ENCODE measurements at regions not wholly inside any gene's neighbourhood (a gene's known extent, or its start where the extent isn't known, plus 50 kb on each side); places are given as distances from the start of the nearest gene placed in this dataset.

- FAIRE-seq = no peak
- TF ChIP-seq JUN (IDR thresholded peaks at IDR 0.05; ENCODE audit: low read depth, low read length) (no peak), CHD2 (IDR thresholded peaks at IDR 0.05; ENCODE audit: low read length) (no peak), TAF1 (IDR thresholded peaks at IDR 0.05; ENCODE audit: low read depth, low read length) (no peak), GTF2F1 (IDR thresholded peaks at IDR 0.05; ENCODE audit: borderline replicate concordance, low read depth, low read length) (no peak), SIX5 (IDR thresholded peaks at IDR 0.05; ENCODE audit: low read depth, low read length) (no peak), CTBP2 (IDR thresholded peaks at IDR 0.05; ENCODE audit: borderline replicate concordance, insufficient read depth, insufficient read length, low read length) (no peak)
Measured at GRCh38 chrX:104324461-104325212, 69.9 kb upstream of the ESX1 start.

More at GRCh38 chrX:104324461-104325212, 69.9 kb upstream of the ESX1 start:
- H4K91ac ChIP-seq (replicated peaks; ENCODE audit: insufficient read length, low read length) = no peak overlapping the region
- H3K18ac ChIP-seq (ENCODE audit: extremely low read depth, low read length) = no peak overlapping the region
- no peaks in the 10 kb centered on the region for H3K79me1 ChIP-seq (ENCODE audit: low read depth, low read length)
- no peak overlapping the region for H4K8ac ChIP-seq (ENCODE audit: extremely low read depth, insufficient read depth, low read length)
- no peak overlapping the region for H3K23ac ChIP-seq (ENCODE audit: insufficient read length)
- H3K27ac ChIP-seq (ENCODE audit: low read depth, low read length) = no peak overlapping the region
- H3K23me2 ChIP-seq (ENCODE audit: low read depth, low read length) = no peaks in the 10 kb centered on the region
- no peak overlapping the region for H2BK5ac ChIP-seq (ENCODE audit: low read depth, low read length)
- no peak overlapping the region for H3K56ac ChIP-seq (replicated peaks; ENCODE audit: insufficient read length, low read depth, low read length)
- H3K27me3 ChIP-seq (replicated peaks in 1 of 4; ENCODE audit: control insufficient read depth in 3 of 4, extremely low read depth in 1 of 4, insufficient read depth in 3 of 4, low read length in 3 of 4) = no peaks in the 10 kb centered on the region
- DNase-seq (ENCODE audit: low read depth in 1 of 2, low spot score in 2 of 2) = no peak
- ChIA-PET POLR2A (ENCODE audit: partially characterized antibody) (no interaction called here), CTCF (ENCODE audit: partially characterized antibody) (no interaction called here)
- H3K36me3 ChIP-seq (ENCODE audit: control insufficient read depth in 2 of 4, insufficient read depth in 4 of 4, low read length in 3 of 4) = no peaks in the 10 kb centered on the region
- no peaks in the 10 kb centered on the region for H3K79me2 ChIP-seq (ENCODE audit: control insufficient read depth in 1 of 2, insufficient read depth in 2 of 2, low read length in 2 of 2)
- H2BK20ac ChIP-seq (ENCODE audit: low read length) = no peak overlapping the region
- no peaks in the 10 kb centered on the region for H4K20me1 ChIP-seq (replicated peaks in 1 of 2; ENCODE audit: control insufficient read depth in 1 of 2, insufficient read depth in 2 of 2, low read length in 2 of 2)
- no peak overlapping the region for H2AK5ac ChIP-seq (ENCODE audit: low read depth, low read length)
- H3K4me1 ChIP-seq (replicated peaks in 1 of 4; ENCODE audit: control insufficient read depth in 3 of 4, insufficient read depth in 4 of 4, low read length in 3 of 4) = no peaks in the 10 kb centered on the region
- no peak overlapping the region for H3K4me3 ChIP-seq (ENCODE audit: extremely low read depth in 1 of 4, insufficient read depth in 2 of 4, low read depth in 3 of 4, low read length in 4 of 4)
- H3K9me3 ChIP-seq (ENCODE audit: insufficient read depth in 2 of 2, low read depth in 1 of 2, low read length in 1 of 2) = no peaks in the 10 kb centered on the region
- no peak overlapping the region for H3K4ac ChIP-seq (replicated peaks; ENCODE audit: insufficient read length, low read depth, low read length)
- no peak overlapping the region for H3K4me2 ChIP-seq (ENCODE audit: insufficient read depth in 1 of 2, low read depth in 2 of 2, low read length in 2 of 2)
- WGBS, 2 experiments (ENCODE audit: extremely low coverage in 1 of 2, insufficient coverage in 1 of 2, insufficient read length in 1 of 2, insufficient replicate concordance in 2 of 2, low coverage in 1 of 2, low lambda C conversion rate in 2 of 2, missing lambda C conversion rate in 1 of 2) = 100% methylated on average over 5 of the region's 6 CpGs; no CpG with 5 or more reads in 1 of the 2 experiments
- no peak overlapping the region for H2BK120ac ChIP-seq (replicated peaks; ENCODE audit: low read depth, low read length)
- no peak overlapping the region for H3K9ac ChIP-seq (replicated peaks in 1 of 4; ENCODE audit: extremely low read depth in 1 of 4, low read depth in 3 of 4, low read length in 3 of 4)
- H2AFZ ChIP-seq (ENCODE audit: low read length) = no peak overlapping the region
- no peak overlapping the region for H2BK15ac ChIP-seq (ENCODE audit: low read length)
- no peak overlapping the region for H4K5ac ChIP-seq (ENCODE audit: insufficient read length, low read depth, low read length)
- H2BK12ac ChIP-seq (ENCODE audit: low read depth, low read length) = no peak overlapping the region
- no peak overlapping the region for H3K14ac ChIP-seq (ENCODE audit: insufficient read length)

Measured in H1 (cell line).